BE2C (cell line): ENCODE measurements at regions not wholly inside any gene's neighbourhood (a gene's known extent, or its start where the extent isn't known, plus 50 kb on each side); places are given as distances from the start of the nearest gene placed in this dataset.
"Not testable (repeated sequence)": the region's sequence is repeated elsewhere in the genome, so short reads cannot be mapped to it uniquely, and the experiment has no call there.

Experiments used
- DNase-seq: peaks from one replicate; pipeline ENCODE4 v3.0.0-alpha.2; 2020
- H3K27me3 ChIP-seq: fragments of 250-450 bp; sonication (Bioruptor Pico); 2 replicates; pipeline ENCODE4 v1.5.1; 2020; ENCODE audit warnings: mild to moderate bottlenecking
- H3K36me3 ChIP-seq: fragments of 250-450 bp; sonication (Bioruptor Pico); 2 replicates; pipeline ENCODE4 v1.5.1; 2020; ENCODE audit warnings: mild to moderate bottlenecking
- H3K4me1 ChIP-seq: fragments of 250-450 bp; sonication (Bioruptor Pico); 2 replicates; pipeline ENCODE4 v1.5.1; 2020
- H3K4me3 ChIP-seq: 2 replicates; pipeline ENCODE4 v1.5.1; 2011; ENCODE audit warnings: low read depth, low read length
- H3K9me3 ChIP-seq: fragments of 250-450 bp; sonication (Bioruptor Pico); 2 replicates; pipeline ENCODE4 v1.5.1; 2020
- TF ChIP-seq, protein P1 (sequence below): IDR thresholded peaks from 2 replicates; pipeline ENCODE4 v1.5.1; 2012; ENCODE audit warnings: mild to moderate bottlenecking, low read depth, low read length

DNA sequence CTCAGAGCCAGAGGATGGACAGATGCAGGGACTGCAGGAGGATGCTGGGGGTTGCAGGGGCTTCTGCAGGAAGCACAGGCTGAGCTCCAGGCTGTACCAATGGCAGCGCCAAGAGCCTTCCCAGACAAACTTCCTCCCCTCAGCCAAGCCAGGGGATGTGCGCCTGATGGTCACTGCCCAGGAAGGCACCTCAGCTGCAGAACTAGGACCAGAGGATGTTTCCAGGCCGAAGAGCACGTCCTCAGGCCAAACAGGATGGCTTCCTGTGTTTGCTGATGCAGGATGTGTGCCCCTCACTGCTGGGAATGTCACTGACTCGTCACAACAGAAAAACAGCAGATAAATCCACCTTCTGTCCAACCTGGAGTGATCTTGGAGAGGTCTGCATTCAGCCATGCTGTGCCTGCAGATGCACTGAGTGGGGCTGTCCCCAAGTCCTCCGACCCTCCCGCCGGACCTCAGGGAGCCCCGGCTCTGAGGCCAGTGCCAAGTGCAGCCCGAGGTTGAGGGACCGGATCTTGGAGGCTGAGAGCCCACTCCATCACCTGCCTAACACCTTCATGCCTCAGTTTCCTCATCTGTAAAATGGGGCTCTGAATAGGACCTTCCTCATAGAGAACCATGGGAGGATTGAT lies 152.5 kb upstream of the CHST15 start:
- H3K27me3 ChIP-seq, result no peaks in the 10 kb centered on the region
- H3K36me3 ChIP-seq, result no peaks in the 10 kb centered on the region
- no peak overlapping the region for H3K4me3 ChIP-seq
- H3K9me3 ChIP-seq, result no peaks in the 10 kb centered on the region
- peaks cover 12% of the 10 kb centered on the region for H3K4me1 ChIP-seq
- TF ChIP-seq, protein P1, sequence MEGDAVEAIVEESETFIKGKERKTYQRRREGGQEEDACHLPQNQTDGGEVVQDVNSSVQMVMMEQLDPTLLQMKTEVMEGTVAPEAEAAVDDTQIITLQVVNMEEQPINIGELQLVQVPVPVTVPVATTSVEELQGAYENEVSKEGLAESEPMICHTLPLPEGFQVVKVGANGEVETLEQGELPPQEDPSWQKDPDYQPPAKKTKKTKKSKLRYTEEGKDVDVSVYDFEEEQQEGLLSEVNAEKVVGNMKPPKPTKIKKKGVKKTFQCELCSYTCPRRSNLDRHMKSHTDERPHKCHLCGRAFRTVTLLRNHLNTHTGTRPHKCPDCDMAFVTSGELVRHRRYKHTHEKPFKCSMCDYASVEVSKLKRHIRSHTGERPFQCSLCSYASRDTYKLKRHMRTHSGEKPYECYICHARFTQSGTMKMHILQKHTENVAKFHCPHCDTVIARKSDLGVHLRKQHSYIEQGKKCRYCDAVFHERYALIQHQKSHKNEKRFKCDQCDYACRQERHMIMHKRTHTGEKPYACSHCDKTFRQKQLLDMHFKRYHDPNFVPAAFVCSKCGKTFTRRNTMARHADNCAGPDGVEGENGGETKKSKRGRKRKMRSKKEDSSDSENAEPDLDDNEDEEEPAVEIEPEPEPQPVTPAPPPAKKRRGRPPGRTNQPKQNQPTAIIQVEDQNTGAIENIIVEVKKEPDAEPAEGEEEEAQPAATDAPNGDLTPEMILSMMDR, result no peak
- no peak for DNase-seq

DNA sequence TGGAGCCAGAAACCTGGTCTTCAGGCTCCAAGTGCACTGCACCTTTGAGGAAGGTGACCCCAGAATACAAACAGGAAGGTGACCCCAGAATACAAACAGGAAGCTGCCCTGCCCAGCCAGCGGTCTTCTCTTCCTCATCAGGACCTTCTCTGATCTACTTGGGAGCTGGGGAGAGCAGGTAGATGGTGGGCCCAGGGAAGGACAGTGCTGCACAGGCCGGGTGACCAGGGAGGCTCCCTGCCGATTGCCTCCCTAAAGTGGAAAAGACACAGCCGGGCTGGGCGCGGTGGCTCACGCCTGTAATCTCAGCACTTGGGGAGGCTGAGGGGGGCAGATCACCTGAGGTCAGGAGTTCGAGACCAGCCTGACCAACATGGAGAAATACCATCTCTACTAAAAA lies 151.8 kb upstream of the CHST15 start:
- DNase-seq, result no peak
- Histone ChIP-seq H3K36me3 (no peaks in the 10 kb centered on the region), H3K4me3 (no peak overlapping the region), H3K27me3 (no peaks in the 10 kb centered on the region), H3K4me1 (peaks cover 12% of the 10 kb centered on the region), H3K9me3 (no peaks in the 10 kb centered on the region)
- TF ChIP-seq, protein P1, result no peak

GRCh38 chr10:124244256-124244877 lies 151.0 kb upstream of the CHST15 start:
- Histone ChIP-seq H3K4me3 (no peak overlapping the region), H3K27me3 (no peaks in the 10 kb centered on the region), H3K36me3 (no peaks in the 10 kb centered on the region), H3K9me3 (no peaks in the 10 kb centered on the region), H3K4me1 (peaks cover 12% of the 10 kb centered on the region)
- TF ChIP-seq, protein P1, result no peak
- DNase-seq, result no peak

DNA sequence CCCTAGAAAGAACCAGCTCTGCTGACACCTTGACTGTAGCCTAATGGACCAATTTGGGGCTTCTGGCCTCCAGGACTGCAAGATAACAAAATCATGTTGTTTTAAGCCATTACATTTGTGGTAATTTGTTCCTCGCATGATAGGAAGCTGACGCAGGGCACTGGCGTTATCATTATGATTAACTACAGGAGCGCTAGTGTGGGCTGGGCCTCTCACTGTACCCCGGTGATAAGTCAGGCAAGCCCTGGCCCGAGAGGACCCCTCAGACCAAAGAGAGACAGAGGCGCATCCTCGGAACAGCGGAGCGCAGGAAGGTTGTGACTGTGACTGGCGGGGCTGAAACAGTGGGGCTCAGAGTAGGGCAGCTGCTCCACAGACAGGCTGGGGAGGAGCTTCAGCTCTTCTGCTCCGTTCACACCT lies 150.3 kb upstream of the CHST15 start:
- no peak overlapping the region for H3K4me3 ChIP-seq
- H3K9me3 ChIP-seq, result no peaks in the 10 kb centered on the region
- H3K27me3 ChIP-seq, result no peaks in the 10 kb centered on the region
- peak; percentile 55 for DNase-seq
- TF ChIP-seq, protein P1, result no peak
- no peaks in the 10 kb centered on the region for H3K36me3 ChIP-seq
- H3K4me1 ChIP-seq, result peaks cover 12% of the 10 kb centered on the region

- TF ChIP-seq, protein P1, result no peak
- H3K4me1 ChIP-seq, result peaks cover 14% of the 10 kb centered on the region
- no peaks in the 10 kb centered on the region for H3K36me3 ChIP-seq
- H3K4me3 ChIP-seq, result no peak overlapping the region
- no peaks in the 10 kb centered on the region for H3K9me3 ChIP-seq
- DNase-seq, result no peak
- no peaks in the 10 kb centered on the region for H3K27me3 ChIP-seq
Measured at GRCh38 chr10:124242791-124243190, 149.4 kb upstream of the CHST15 start.

DNA sequence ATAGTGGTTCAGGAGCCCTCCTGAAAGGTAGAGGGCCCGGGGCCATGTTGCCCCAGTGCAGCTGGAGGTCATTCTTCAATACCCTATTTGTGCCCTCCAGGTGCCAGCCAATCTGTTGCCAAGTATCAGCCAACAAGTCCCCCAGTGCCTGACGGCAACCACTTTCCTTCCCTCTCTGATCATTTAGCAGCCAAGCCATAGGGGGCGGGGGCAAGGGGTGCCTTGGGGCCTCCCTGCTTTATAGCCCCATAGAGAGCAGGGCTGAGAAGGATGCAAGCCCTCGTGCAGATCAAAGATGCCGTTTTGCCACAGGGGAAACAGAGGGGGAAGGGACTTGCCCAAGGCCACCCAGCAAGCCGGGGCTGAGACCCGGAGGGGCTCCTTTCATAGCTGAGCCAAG lies 149.0 kb upstream of the CHST15 start:
- no peak for DNase-seq
- TF ChIP-seq, protein P1, result no peak
- Histone ChIP-seq H3K4me1 (peaks cover 17% of the 10 kb centered on the region), H3K36me3 (no peaks in the 10 kb centered on the region), H3K27me3 (no peaks in the 10 kb centered on the region), H3K4me3 (no peak overlapping the region), H3K9me3 (no peaks in the 10 kb centered on the region)

GRCh38 chr10:124241510-124241909 lies 148.1 kb upstream of the CHST15 start:
- peaks cover 17% of the 10 kb centered on the region for H3K4me1 ChIP-seq
- DNase-seq, H3K36me3 ChIP-seq, H3K27me3 ChIP-seq, H3K9me3 ChIP-seq, H3K4me3 ChIP-seq: not testable (repeated sequence)
